Endodermal cell (in vitro differentiated cells): ENCODE measurements at regions not wholly inside any gene's neighbourhood (a gene's known extent, or its start where the extent isn't known, plus 50 kb on each side); places are given as distances from the start of the nearest gene placed in this dataset.

Experiments
- DNase-seq: peaks from one replicate; pipeline ENCODE4 v3.0.0-alpha.2; 2017
- H3K27ac ChIP-seq: 2 replicates; pipeline ENCODE4 v1.5.1; 2013; ENCODE audit warnings: mild to moderate bottlenecking, low read depth, low read length, moderate library complexity
- H3K27me3 ChIP-seq: 2 replicates; pipeline ENCODE4 v1.6.1; 2013; ENCODE audit warnings: mild to moderate bottlenecking, low read length, moderate library complexity; ENCODE audit not compliant: insufficient read depth, control insufficient read depth, poor library complexity, severe bottlenecking
- H3K36me3 ChIP-seq: 2 replicates; pipeline ENCODE4 v1.7.0; 2013; ENCODE audit warnings: mild to moderate bottlenecking, low read length, moderate library complexity; ENCODE audit not compliant: control insufficient read depth, insufficient read depth
- H3K4me1 ChIP-seq: one replicate; pipeline ENCODE4 v1.7.0; 2013; ENCODE audit warnings: low read length; ENCODE audit not compliant: control insufficient read depth, insufficient read depth
- H3K4me3 ChIP-seq: 2 replicates; pipeline ENCODE4 v1.5.1; 2013; ENCODE audit warnings: mild to moderate bottlenecking, low read length, moderate library complexity
- H3K9ac ChIP-seq: 2 replicates; pipeline ENCODE4 v1.6.1; 2013; ENCODE audit warnings: mild to moderate bottlenecking, low read length, moderate library complexity; ENCODE audit not compliant: poor library complexity, severe bottlenecking; ENCODE audit errors: extremely low read depth
- H3K9me3 ChIP-seq: 2 replicates; pipeline ENCODE4 v1.6.1; 2013; ENCODE audit warnings: mild to moderate bottlenecking, low read length, moderate library complexity; ENCODE audit not compliant: control insufficient read depth
- H3K27ac Mint-ChIP-seq: 2 replicates; pipeline ENCODE4 v1.8.0; 2020; ENCODE audit warnings: mixed read lengths
- H3K27me3 Mint-ChIP-seq: 2 replicates; pipeline ENCODE4 v1.8.0; 2021; ENCODE audit warnings: mild to moderate bottlenecking, mixed read lengths; ENCODE audit not compliant: insufficient read depth
- H3K36me3 Mint-ChIP-seq: 2 replicates; pipeline ENCODE4 v1.8.0; 2020; ENCODE audit warnings: low read depth, mixed read lengths
- H3K4me1 Mint-ChIP-seq: 2 replicates; pipeline ENCODE4 v1.8.0; 2020; ENCODE audit warnings: mixed read lengths
- H3K4me3 Mint-ChIP-seq: 2 replicates; pipeline ENCODE4 v1.8.0; 2020; ENCODE audit warnings: mild to moderate bottlenecking, moderate library complexity, mixed read lengths
- H3K9me3 Mint-ChIP-seq: 2 replicates; pipeline ENCODE4 v1.8.0; 2020; ENCODE audit warnings: mild to moderate bottlenecking, mixed read lengths
- WGBS, 2 experiments: methylation state at CpG; one replicate each; pipeline versions ENCODE4 v1.1.5 to v1.1.7; 2013; ENCODE audit warnings: missing lambda C conversion rate in 2 of 2, mixed read lengths in 1 of 2; ENCODE audit not compliant: insufficient coverage in 1 of 2, insufficient read length in 1 of 2; 5-methylcytosine and 5-hydroxymethylcytosine counted together
- TF ChIP-seq, protein P1 (sequence below): fragments of 200-600 bp; sonication (generic); conservative IDR thresholded peaks from 2 replicates; pipeline ENCODE4 v1.5.0; 2021; ENCODE audit warnings: antibody characterized with exemption, mild to moderate bottlenecking

DNA sequence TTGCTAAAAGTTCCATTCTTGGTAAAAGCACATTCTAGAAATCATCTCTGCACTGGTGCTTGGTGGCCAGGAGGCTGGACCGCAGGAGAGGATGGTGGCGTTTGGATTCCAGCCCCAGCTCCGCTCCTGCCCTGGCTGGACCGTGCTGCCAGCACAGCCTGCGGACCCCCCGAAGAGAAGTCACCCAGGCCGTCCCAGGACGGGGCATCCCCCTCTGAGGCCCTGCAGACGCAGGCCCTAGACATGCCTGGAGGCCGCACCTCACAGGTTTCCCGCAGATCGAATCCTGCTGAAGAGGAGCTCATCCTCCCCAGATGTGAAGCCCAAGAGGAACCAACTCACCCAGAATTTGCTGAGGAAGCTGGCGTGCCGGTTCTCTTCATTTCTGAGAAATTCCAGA is 159.0 kb downstream of the TEX29 start:
- no peak overlapping the region for H3K9ac ChIP-seq
- H3K4me1 Mint-ChIP-seq: peaks cover 5% of the 10 kb centered on the region
- no peak overlapping the region for H3K4me3 ChIP-seq
- H3K9me3 ChIP-seq: no peaks in the 10 kb centered on the region
- H3K27ac ChIP-seq: no peak overlapping the region
- no peaks in the 10 kb centered on the region for H3K36me3 ChIP-seq
- DNase-seq: no peak
- TF ChIP-seq, protein P1, sequence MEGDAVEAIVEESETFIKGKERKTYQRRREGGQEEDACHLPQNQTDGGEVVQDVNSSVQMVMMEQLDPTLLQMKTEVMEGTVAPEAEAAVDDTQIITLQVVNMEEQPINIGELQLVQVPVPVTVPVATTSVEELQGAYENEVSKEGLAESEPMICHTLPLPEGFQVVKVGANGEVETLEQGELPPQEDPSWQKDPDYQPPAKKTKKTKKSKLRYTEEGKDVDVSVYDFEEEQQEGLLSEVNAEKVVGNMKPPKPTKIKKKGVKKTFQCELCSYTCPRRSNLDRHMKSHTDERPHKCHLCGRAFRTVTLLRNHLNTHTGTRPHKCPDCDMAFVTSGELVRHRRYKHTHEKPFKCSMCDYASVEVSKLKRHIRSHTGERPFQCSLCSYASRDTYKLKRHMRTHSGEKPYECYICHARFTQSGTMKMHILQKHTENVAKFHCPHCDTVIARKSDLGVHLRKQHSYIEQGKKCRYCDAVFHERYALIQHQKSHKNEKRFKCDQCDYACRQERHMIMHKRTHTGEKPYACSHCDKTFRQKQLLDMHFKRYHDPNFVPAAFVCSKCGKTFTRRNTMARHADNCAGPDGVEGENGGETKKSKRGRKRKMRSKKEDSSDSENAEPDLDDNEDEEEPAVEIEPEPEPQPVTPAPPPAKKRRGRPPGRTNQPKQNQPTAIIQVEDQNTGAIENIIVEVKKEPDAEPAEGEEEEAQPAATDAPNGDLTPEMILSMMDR: no peak
- H3K27me3 Mint-ChIP-seq: peaks cover 4% of the 10 kb centered on the region
- H3K9me3 Mint-ChIP-seq: no peaks in the 10 kb centered on the region
- H3K27ac Mint-ChIP-seq: no peak overlapping the region
- H3K27me3 ChIP-seq: no peaks in the 10 kb centered on the region
- no peaks in the 10 kb centered on the region for H3K36me3 Mint-ChIP-seq
- WGBS, 2 experiments: 87 to 91% methylated on average over 6 to 14 of the region's 14 CpGs
- H3K4me3 Mint-ChIP-seq: no peak overlapping the region
- no peaks in the 10 kb centered on the region for H3K4me1 ChIP-seq

DNA sequence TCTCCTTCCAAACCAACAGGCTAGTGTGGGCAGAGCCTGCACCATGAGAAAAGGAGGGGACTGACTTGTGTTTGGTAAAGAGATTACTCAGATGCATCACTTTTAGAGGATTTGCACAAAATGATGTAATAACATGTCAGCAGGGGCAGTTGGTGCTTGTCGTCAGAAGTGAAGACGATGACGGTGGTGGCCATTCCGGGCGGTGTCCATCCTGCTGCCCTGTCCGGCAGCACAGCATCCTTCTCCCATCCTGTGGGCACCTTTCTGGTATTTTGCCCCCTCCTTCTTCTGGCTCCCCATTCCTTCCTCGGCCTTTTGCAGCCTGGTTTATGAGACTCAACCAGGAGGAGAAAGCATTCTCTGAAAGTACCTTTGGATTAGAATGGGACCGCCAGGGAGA is 160.1 kb downstream of the TEX29 start:
- H3K9me3 ChIP-seq: no peaks in the 10 kb centered on the region

DNA sequence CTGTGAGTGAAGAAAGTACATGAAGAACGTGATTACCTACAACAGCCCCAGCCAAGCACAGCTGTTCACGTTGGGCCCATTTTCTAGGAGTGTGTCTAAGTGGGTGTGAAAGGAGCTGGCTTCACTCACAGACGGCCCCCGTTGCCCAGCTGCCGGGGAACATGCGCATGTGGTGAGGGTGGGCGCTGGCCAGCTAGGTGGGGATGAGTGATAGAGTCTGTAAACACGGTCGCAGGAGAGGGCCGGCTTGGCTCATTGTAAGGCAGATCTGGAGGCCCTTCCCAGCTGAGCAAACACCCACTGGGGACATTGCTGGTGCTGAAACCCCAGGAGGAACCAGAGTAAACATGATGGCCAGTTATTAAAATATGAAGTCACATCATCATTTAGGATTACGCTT is 160.5 kb downstream of the TEX29 start:
- H3K9me3 ChIP-seq: peaks cover under 1% of the 10 kb centered on the region
- no peaks in the 10 kb centered on the region for H3K4me1 ChIP-seq
- H3K27me3 Mint-ChIP-seq: peaks cover 4% of the 10 kb centered on the region
- H3K9ac ChIP-seq: no peak overlapping the region
- TF ChIP-seq, protein P1: no peak
- no peak overlapping the region for H3K4me3 Mint-ChIP-seq
- H3K27ac Mint-ChIP-seq: no peak overlapping the region
- H3K27ac ChIP-seq: no peak overlapping the region
- peaks cover 10% of the 10 kb centered on the region for H3K9me3 Mint-ChIP-seq
- H3K4me1 Mint-ChIP-seq: peaks cover 5% of the 10 kb centered on the region
- H3K36me3 ChIP-seq: no peaks in the 10 kb centered on the region
- H3K36me3 Mint-ChIP-seq: no peaks in the 10 kb centered on the region
- DNase-seq: no peak
- no peak overlapping the region for H3K4me3 ChIP-seq
- H3K27me3 ChIP-seq: no peaks in the 10 kb centered on the region
- 75 to 77% methylated on average over 5 to 11 of the region's 11 CpGs for WGBS, 2 experiments

More for the DNA sequence above, 160.1 kb downstream of the TEX29 start:
- TF ChIP-seq, protein P1: no peak
- Histone ChIP-seq H3K27me3 (no peaks in the 10 kb centered on the region), H3K9ac (no peak overlapping the region), H3K4me3 (no peak overlapping the region), H3K36me3 (no peaks in the 10 kb centered on the region), H3K27ac (no peak overlapping the region), H3K4me1 (no peaks in the 10 kb centered on the region)
- DNase-seq: no peak
- 90 to 100% methylated on average over 7 to 8 of the region's 8 CpGs for WGBS, 2 experiments
- H3K9me3 Mint-ChIP-seq: peaks cover 6% of the 10 kb centered on the region
- H3K27ac Mint-ChIP-seq: no peak overlapping the region
- no peak overlapping the region for H3K4me3 Mint-ChIP-seq
- H3K27me3 Mint-ChIP-seq: peaks cover 4% of the 10 kb centered on the region
- H3K4me1 Mint-ChIP-seq: peaks cover 5% of the 10 kb centered on the region
- no peaks in the 10 kb centered on the region for H3K36me3 Mint-ChIP-seq
